ENCODE measurements at regions not wholly inside any gene's neighbourhood (a gene's known extent, or its start where the extent isn't known, plus 50 kb on each side); places are given as distances from the start of the nearest gene placed in this dataset.

DNA sequence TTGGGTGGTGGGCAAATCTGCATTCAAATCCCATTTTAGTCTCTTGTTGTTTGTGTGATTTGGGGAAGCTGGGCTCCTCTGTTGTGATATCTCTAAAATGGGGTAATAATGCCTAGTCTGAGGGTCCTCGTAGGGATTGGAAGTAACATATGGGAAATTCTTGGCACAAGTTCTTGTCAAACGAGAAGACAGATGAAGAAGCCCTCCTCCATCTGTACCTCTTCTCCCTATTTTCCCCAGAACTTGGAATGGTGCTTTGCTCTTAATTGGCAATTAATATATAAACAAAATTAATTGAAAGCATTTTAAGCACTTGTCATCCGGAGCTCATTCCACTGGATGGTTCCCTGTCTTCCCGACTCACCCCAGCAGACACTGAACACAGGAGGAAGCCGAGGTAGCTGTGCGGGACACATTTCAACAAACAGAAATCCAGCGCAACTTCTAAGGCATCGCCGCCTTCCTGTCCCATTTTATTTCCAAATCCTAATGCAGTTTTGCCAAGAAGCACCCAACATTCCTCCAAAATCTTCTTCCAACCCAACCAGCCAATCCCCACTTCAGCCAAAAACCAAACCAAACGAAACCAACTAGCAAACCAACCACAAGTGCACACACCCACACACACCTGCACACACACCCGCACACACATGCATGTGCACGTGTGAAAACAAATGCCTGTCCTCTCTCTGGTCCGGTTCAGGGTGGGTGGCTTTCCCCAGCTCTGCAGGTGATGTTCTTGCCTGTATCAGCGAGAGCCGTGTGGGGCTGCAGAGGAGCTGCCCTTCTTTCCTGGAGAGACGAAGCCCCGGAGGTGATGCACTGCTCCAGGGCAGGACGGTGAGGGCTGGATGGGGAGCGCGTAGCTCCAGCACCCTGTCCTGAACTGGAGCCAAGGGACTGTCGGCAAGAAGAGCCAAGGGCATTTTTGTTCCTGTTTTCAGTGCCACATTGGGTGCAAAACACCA lies 100.8 kb upstream of the B3GAT1 start:
- TF ChIP-seq, protein P1, sequence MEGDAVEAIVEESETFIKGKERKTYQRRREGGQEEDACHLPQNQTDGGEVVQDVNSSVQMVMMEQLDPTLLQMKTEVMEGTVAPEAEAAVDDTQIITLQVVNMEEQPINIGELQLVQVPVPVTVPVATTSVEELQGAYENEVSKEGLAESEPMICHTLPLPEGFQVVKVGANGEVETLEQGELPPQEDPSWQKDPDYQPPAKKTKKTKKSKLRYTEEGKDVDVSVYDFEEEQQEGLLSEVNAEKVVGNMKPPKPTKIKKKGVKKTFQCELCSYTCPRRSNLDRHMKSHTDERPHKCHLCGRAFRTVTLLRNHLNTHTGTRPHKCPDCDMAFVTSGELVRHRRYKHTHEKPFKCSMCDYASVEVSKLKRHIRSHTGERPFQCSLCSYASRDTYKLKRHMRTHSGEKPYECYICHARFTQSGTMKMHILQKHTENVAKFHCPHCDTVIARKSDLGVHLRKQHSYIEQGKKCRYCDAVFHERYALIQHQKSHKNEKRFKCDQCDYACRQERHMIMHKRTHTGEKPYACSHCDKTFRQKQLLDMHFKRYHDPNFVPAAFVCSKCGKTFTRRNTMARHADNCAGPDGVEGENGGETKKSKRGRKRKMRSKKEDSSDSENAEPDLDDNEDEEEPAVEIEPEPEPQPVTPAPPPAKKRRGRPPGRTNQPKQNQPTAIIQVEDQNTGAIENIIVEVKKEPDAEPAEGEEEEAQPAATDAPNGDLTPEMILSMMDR (IDR thresholded peaks at IDR 0.05; ENCODE audit: low read length, missing control alignments) = no peak
- DNase-seq (ENCODE audit: low read depth) = no peak
- H3K4me3 ChIP-seq (replicated peaks; ENCODE audit: low read depth, low read length) = no peak overlapping the region

DNA sequence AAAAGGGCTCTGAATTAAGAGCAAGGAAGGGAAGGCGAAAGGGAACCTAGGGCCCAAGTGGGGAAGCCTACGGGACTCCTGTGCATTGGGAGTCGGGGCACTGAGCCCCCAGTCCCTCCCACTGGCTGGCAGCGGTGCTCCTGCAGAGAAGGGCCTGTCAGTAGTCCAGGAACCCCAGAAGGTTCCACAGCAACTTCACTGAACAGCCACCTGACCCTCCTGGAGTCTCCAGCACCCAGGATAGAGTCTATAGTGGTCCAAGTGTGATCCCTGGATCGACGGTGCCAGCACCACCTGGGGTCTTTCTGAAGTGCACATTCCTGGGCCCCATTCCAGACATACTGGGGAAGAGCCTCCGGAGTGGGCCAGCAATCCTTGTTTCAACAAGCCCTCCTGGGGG lies 100.0 kb upstream of the B3GAT1 start:
- H3K4me3 ChIP-seq (replicated peaks; ENCODE audit: low read depth, low read length) = no peak overlapping the region
- no peak for DNase-seq (ENCODE audit: low read depth)
- TF ChIP-seq, protein P1 (IDR thresholded peaks at IDR 0.05; ENCODE audit: low read length, missing control alignments) = no peak

DNA sequence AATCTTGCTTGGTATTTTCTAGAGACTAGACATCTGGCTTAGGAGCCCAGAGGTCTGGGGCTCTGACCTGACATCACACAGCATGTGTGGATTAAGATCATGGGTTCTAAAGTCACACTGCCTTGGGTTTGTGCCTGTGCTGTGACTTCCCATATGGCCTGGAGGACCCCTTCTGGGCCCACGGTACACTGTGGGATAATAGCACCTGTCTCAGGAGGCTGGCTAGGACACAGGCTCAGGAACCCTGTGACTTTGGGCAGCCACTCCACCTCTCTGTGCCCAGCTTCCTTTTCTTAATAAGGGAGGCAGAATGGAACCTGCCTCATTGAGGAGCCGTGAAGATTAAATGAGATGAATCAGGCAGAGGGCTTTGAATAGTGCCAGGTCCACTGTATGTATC lies 99.2 kb upstream of the B3GAT1 start:
- no peak overlapping the region for H3K4me3 ChIP-seq (replicated peaks; ENCODE audit: low read depth, low read length)
- DNase-seq (ENCODE audit: low read depth) = no peak
- TF ChIP-seq, protein P1 (IDR thresholded peaks at IDR 0.05; ENCODE audit: low read length, missing control alignments) = no peak

DNA sequence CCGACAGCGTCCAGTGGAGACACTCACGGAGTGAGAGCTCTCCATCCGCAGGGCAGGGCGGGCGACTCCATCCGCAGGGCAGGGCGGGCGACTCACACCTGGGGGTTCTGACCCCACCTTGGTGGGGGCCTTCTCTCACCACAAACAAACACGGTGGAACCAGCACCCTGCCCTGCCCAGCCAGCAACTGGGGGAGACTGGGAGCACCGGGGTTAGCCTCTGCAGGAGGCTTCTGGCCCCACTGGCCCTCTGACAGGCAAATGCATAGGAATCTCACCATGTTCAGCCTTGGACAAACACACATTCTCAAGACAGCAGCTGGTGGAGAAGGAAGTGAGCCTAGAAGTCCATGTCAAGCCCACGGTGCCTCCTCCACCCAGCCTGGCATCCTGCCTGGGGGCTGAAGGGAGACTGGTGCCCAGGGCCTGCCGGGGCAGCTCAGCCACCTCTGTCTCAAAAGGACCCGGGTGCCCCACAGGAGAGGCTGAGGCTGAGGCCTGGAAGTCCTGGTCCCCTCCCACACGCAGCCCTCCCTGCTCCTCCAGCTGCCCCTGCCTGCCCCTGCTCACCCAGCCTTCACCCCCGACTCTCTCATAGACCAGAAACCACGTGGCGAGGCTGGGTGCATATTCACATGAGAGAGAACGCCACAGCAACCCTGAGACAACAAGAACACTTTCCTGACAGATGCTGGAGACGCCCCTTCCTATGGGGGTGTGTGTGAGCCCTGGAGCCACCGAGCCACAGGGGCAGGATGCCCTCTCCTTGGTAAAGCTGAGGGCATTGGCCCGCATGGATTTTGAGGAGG lies 98.4 kb upstream of the B3GAT1 start:
- TF ChIP-seq, protein P1 (IDR thresholded peaks at IDR 0.05; ENCODE audit: low read length, missing control alignments) = no peak
- no peak for DNase-seq (ENCODE audit: low read depth)
- no peak overlapping the region for H3K4me3 ChIP-seq (replicated peaks; ENCODE audit: low read depth, low read length)

DNA sequence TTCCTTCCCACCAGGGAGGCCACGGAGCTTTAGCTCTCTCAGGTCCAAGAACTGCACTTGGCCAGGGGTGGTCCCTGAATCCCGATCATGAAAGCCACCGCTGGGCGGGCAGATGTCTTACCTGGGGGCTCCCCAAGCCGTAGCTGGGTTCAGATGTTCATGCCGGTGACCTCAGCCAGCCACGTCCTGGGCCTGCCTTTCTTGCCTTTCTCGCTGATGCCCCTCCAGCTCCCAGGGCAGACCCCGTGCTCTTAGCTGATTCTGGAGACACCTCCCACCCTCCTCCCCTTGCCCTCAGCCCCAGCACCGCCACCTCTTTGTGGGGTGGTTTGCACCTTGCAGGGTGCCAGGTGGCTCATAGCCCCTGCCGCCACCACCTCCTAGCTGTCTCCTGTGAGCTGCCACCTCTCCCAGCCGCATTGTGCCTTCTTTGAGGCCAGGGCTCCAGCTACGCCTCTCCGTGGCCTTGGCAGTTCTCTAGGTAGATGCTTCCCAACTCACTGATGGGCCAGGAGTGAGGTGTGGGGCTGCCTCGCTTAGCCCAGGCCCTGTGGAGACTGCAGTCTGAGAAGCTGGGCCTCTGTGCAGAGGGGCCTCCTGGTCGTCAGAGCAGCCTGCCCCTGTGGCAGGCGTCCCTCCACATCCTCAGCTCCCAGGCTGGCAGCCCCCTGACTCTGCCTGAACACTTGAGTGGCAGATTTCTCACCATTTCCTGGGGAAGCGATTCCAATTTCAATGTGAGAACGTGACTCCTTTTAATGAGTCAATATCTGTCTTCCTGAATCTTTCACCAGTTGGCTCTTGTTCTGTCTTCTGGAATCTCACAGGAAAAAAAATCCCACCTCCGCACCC lies 97.6 kb upstream of the B3GAT1 start:
- no peak overlapping the region for H3K4me3 ChIP-seq (replicated peaks; ENCODE audit: low read depth, low read length)
- DNase-seq (ENCODE audit: low read depth) = no peak
- TF ChIP-seq, protein P1 (IDR thresholded peaks at IDR 0.05; ENCODE audit: low read length, missing control alignments) = no peak

DNA sequence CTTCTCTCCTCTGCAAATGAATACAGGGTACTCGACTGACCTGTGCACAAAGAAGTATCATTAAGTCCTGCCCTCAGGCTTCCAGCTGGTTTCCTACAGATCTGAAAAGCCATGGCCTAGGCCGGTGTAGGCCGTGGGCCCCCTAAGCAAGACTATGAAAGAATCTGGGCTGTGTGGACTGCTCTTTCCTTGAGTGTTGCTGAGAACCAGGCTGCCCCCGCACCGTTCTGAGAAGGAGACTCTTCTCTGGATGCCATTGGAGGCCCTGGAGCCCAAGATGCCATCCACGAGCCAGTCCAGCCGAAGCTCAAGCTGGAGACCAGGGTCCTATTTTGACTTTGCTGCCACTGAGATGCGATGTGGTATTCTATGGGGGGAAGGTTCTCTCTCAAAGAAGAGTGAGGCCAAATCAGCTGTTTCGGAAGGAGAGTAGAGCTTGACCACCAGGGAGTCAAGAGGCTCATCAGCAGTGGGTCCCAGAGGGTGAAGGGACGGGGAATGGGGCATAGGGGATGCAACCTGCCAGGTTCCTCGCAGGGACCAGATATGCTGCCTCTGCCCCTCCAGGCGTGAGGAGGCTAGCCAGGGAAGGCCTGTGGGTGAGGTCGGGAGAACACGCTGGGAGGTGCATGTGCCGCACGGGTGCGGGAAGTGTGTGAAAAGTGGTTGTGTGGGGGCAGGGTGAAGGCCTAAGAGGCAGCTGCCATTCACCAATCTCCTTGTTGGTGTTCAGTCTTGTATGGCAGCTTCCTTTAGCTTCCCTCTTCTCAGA lies 96.4 kb upstream of the B3GAT1 start:
- DNase-seq (ENCODE audit: low read depth) = no peak
- H3K4me3 ChIP-seq (replicated peaks; ENCODE audit: low read depth, low read length) = no peak overlapping the region
- TF ChIP-seq, protein P1 (IDR thresholded peaks at IDR 0.05; ENCODE audit: low read length, missing control alignments) = no peak

All from fibroblast of pulmonary artery (primary cell).